Rectal smooth muscle tissue (tissue), 1 donor: ENCODE measurements at regions not wholly inside any gene's neighbourhood (a gene's known extent, or its start where the extent isn't known, plus 50 kb on each side); places are given as distances from the start of the nearest gene placed in this dataset.
"Not testable (repeated sequence)": the region's sequence is repeated elsewhere in the genome, so short reads cannot be mapped to it uniquely, and the experiment has no call there.

Experiments
- H3K27ac ChIP-seq: one replicate; pipeline ENCODE4 v1.7.0; 2013; ENCODE audit warnings: low read depth, low read length, inconsistent platforms
- H3K27me3 ChIP-seq: one replicate; pipeline ENCODE4 v1.7.0; 2013; ENCODE audit warnings: low read length; ENCODE audit not compliant: control insufficient read depth, insufficient read depth
- H3K36me3 ChIP-seq: one replicate; pipeline ENCODE4 v1.7.0; 2013; ENCODE audit warnings: low read length; ENCODE audit not compliant: control insufficient read depth, insufficient read depth
- H3K4me1 ChIP-seq: one replicate; pipeline ENCODE4 v1.7.0; 2013; ENCODE audit warnings: low read length; ENCODE audit not compliant: control insufficient read depth, insufficient read depth
- H3K4me3 ChIP-seq: one replicate; pipeline ENCODE4 v1.7.0; 2013; ENCODE audit warnings: low read length
- H3K9ac ChIP-seq: one replicate; pipeline ENCODE4 v1.7.0; 2013; ENCODE audit warnings: low read length

GRCh38 chr11:29606330-29607031, 410.3 kb downstream of the KCNA4 start:
- Histone ChIP-seq H3K36me3 (no peaks in the 10 kb centered on the region), H3K27me3 (no peaks in the 10 kb centered on the region), H3K4me3 (no peak overlapping the region), H3K4me1 (no peaks in the 10 kb centered on the region), H3K9ac (no peak overlapping the region), H3K27ac (no peak overlapping the region)

GRCh38 chr11:29600151-29600575, 416.7 kb downstream of the KCNA4 start:
- not testable (repeated sequence) for H3K4me1 ChIP-seq, H3K9ac ChIP-seq, H3K27me3 ChIP-seq, H3K27ac ChIP-seq, H3K4me3 ChIP-seq, H3K36me3 ChIP-seq

- Histone ChIP-seq H3K4me1 (no peaks in the 10 kb centered on the region), H3K4me3 (no peak overlapping the region), H3K27me3 (no peaks in the 10 kb centered on the region), H3K27ac (no peak overlapping the region), H3K36me3 (no peaks in the 10 kb centered on the region), H3K9ac (no peak overlapping the region)
These were observed 432.5 kb downstream of the KCNA4 start for GRCh38 chr11:29584342-29584741.

GRCh38 chr11:29578806-29579205, 438.0 kb downstream of the KCNA4 start:
- Histone ChIP-seq H3K4me1 (no peaks in the 10 kb centered on the region), H3K4me3 (no peak overlapping the region), H3K9ac (no peak overlapping the region), H3K27ac (no peak overlapping the region), H3K36me3 (no peaks in the 10 kb centered on the region), H3K27me3 (no peaks in the 10 kb centered on the region)

GRCh38 chr11:29564486-29564885, 452.3 kb downstream of the KCNA4 start:
- Histone ChIP-seq H3K27me3 (no peaks in the 10 kb centered on the region), H3K27ac (no peak overlapping the region), H3K9ac (no peak overlapping the region), H3K4me3 (no peak overlapping the region), H3K4me1 (no peaks in the 10 kb centered on the region), H3K36me3 (no peaks in the 10 kb centered on the region)

GRCh38 chr11:29562183-29562582, 454.6 kb downstream of the KCNA4 start:
- Histone ChIP-seq H3K27me3 (no peaks in the 10 kb centered on the region), H3K27ac (no peak overlapping the region), H3K36me3 (no peaks in the 10 kb centered on the region), H3K9ac (no peak overlapping the region), H3K4me1 (no peaks in the 10 kb centered on the region), H3K4me3 (no peak overlapping the region)

GRCh38 chr11:29553990-29554389, 462.8 kb downstream of the KCNA4 start:
- H3K4me3 ChIP-seq: no peak overlapping the region
- no peaks in the 10 kb centered on the region for H3K27me3 ChIP-seq
- H3K36me3 ChIP-seq: no peaks in the 10 kb centered on the region
- no peak overlapping the region for H3K9ac ChIP-seq
- H3K27ac ChIP-seq: no peak overlapping the region
- H3K4me1 ChIP-seq: no peaks in the 10 kb centered on the region

- H3K4me1 ChIP-seq: no peaks in the 10 kb centered on the region
- H3K9ac ChIP-seq: no peak overlapping the region
- no peak overlapping the region for H3K4me3 ChIP-seq
- no peaks in the 10 kb centered on the region for H3K27me3 ChIP-seq
- no peak overlapping the region for H3K27ac ChIP-seq
- H3K36me3 ChIP-seq: no peaks in the 10 kb centered on the region
These were observed 478.3 kb downstream of the KCNA4 start for GRCh38 chr11:29538339-29539036.

GRCh38 chr11:29534836-29535235, 482.0 kb downstream of the KCNA4 start:
- Histone ChIP-seq H3K4me1 (no peaks in the 10 kb centered on the region), H3K36me3 (no peaks in the 10 kb centered on the region), H3K27me3 (no peaks in the 10 kb centered on the region), H3K27ac (no peak overlapping the region), H3K9ac (no peak overlapping the region), H3K4me3 (no peak overlapping the region)

GRCh38 chr11:29530961-29531360, 485.9 kb downstream of the KCNA4 start:
- no peaks in the 10 kb centered on the region for H3K27me3 ChIP-seq
- no peak overlapping the region for H3K9ac ChIP-seq
- H3K27ac ChIP-seq: no peak overlapping the region
- H3K4me3 ChIP-seq: no peak overlapping the region
- no peaks in the 10 kb centered on the region for H3K36me3 ChIP-seq
- H3K4me1 ChIP-seq: no peaks in the 10 kb centered on the region

- no peak overlapping the region for H3K27ac ChIP-seq
- no peak overlapping the region for H3K9ac ChIP-seq
- H3K4me1 ChIP-seq: no peaks in the 10 kb centered on the region
- no peaks in the 10 kb centered on the region for H3K36me3 ChIP-seq
- no peaks in the 10 kb centered on the region for H3K27me3 ChIP-seq
- H3K4me3 ChIP-seq: no peak overlapping the region
These were observed 489.4 kb downstream of the KCNA4 start for GRCh38 chr11:29527391-29527936.

GRCh38 chr11:29518389-29519174, 498.2 kb downstream of the KCNA4 start:
- Histone ChIP-seq H3K36me3 (no peaks in the 10 kb centered on the region), H3K27ac (no peak overlapping the region), H3K27me3 (no peaks in the 10 kb centered on the region), H3K4me1 (no peaks in the 10 kb centered on the region), H3K4me3 (no peak overlapping the region), H3K9ac (no peak overlapping the region)
